GM18520 (cell line): ENCODE measurements at regions not wholly inside any gene's neighbourhood (a gene's known extent, or its start where the extent isn't known, plus 50 kb on each side); places are given as distances from the start of the nearest gene placed in this dataset.

ENCODE experiments used
- ATAC-seq: cut with Tn5 transposase; IDR thresholded peaks from one replicate; pipeline ENCODE4 v1.9.1; 2021; ENCODE audit not compliant: unreplicated experiment

GRCh38 chr6:112710710-112711109 is 363.6 kb downstream of the RFPL4B start:
- ATAC-seq, result no peak

GRCh38 chr6:112713402-112713801 is 366.3 kb downstream of the RFPL4B start:
- ATAC-seq, result no peak

DNA sequence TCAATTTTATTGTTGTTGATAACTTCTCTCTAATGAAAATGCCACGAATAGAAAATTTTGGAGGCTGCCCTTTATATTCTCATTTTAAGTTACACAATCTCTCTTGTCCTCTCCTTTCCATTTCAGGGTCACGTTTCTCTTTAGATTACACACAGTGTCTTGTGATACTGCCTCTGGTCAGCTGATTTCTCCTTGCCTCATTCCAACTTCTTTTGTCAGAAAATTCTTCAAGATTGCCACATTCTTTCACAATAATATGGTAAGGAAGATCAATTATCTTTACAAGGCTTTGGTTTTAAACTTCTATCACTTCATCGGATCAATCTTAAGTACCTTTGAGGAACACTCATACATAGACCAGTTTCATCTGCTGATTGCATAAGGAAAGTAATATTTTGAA is 370.3 kb downstream of the RFPL4B start:
- ATAC-seq, result no peak

DNA sequence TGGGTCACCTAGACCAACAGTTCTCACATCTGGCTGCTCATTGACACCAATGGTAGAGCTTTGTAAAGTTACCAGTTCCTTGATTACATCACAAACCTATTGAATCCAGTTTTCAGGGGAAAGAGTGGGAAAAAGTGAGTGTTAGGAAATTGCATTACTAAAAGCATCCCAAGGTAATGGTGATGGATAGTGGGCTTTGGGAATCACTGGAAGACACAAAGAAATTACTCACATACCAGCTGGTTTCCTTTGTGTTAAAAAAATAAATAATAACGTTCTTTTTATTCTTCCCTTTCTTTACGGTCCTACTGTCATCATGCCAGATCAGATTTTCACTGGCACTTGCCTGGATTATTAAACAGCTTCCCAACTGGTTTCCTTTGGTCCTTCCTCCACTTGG is 370.7 kb downstream of the RFPL4B start:
- no peak for ATAC-seq

DNA sequence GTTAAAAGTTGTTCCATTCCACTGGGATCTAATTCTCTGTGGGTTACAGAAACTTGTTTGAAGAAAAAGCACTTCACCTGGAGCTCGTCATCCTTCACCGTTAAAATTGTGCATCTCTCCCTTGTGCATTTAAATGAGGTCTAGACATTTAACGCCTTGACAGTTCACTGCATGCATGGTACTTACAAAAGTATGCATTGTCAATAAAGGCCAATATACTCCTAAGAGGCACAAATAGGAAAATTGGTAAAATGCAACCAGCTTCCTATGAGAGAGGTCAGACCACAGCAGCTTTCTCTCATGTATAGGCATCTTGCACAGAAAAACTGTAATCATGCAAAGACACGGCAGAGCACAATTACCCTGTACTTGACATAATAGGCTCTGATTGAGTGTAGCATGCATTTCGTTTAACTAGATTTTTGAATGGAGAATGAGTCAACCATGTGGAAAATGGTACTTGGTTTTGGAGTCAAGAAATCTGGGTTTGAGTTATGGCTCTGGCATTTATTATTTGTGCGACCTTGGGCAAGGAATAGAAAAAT is 378.5 kb downstream of the RFPL4B start:
- no peak for ATAC-seq

DNA sequence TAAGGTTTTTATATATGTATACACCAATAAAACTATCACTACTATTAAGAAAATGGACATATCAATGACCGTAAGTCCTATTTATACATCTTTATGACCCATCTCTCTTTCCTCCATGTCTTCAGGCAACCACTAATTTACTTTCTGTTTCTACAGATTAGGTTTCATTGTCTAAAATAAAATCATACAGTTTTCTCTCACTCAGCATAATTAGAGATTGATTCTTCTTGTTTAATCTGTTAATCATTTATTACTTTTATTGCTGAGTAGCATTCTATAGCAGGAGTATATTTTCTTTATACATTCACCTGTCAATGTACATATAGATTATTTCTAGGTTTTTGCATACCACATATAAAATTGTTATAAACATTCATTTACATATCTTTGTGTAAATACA is 388.0 kb downstream of the RFPL4B start:
- ATAC-seq, result no peak

- no peak for ATAC-seq
Measured at GRCh38 chr6:112739766-112740165, 392.6 kb downstream of the RFPL4B start.

GRCh38 chr6:112743323-112743722 is 396.2 kb downstream of the RFPL4B start:
- no peak for ATAC-seq

DNA sequence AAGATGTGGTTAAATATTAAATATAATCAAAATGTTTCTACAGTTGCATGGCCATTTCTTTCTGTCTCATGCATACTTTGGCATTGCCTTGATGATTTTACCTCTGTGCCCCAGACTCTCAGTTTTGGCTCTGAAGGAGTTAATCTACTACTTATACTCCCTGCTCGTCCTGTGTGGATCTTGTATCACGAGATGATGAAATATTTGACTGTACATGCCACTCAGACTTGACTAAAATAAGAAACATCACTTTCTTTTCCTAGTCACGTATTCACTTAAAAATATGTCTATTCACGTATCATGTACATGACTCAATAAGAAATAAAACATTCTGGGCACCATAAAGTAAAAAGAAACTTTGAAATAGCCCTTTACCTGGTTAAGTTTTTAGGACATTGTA is 397.7 kb downstream of the RFPL4B start:
- ATAC-seq, result no peak

GRCh38 chr6:112745765-112746164 is 398.6 kb downstream of the RFPL4B start:
- no peak for ATAC-seq

- ATAC-seq, result no peak
Measured at GRCh38 chr6:112749673-112750072, 402.5 kb downstream of the RFPL4B start.

GRCh38 chr6:112752305-112752704 is 405.2 kb downstream of the RFPL4B start:
- ATAC-seq, result no peak

GRCh38 chr6:112752791-112753190 is 405.7 kb downstream of the RFPL4B start:
- ATAC-seq, result no peak

DNA sequence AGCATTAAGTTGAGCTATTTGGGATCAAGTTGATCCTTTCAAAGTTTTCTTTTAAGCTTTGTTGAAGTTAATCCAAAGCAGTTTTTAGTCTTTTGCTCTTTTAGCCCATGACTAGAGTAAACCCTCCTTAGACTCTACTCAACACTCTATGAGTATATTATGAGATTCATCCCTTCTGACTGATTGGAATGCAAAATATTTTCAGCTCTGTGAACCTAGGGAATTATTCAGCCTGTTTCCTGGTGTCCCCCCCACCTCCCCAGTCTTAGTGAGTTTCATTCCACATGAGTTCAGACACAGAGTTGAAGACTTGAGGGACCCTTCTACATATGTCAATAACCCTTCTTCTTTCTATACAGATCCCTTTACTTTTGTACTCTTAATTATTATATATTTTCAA is 413.7 kb downstream of the RFPL4B start:
- ATAC-seq, result no peak

GRCh38 chr6:112761740-112762139 is 414.6 kb downstream of the RFPL4B start:
- no peak for ATAC-seq

DNA sequence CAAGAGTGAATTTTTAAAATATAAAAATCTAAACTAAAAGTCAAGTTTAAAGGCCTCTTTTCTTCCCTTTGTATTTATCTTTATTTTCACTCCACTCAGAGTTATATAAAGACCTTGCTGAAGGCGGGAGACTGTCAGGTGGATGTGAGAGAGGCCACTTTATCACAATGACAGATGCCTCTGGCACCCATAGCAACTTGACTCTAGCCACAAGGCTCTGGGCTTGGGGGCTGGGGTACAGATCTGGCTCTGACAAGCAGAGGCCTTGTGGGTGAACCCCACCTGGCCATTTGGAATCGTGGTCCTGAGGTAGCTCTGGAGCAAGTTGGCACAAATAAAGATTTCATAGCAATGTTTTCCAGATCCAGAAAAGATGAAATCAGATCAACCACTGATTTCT is 417.2 kb downstream of the RFPL4B start:
- ATAC-seq, result no peak

DNA sequence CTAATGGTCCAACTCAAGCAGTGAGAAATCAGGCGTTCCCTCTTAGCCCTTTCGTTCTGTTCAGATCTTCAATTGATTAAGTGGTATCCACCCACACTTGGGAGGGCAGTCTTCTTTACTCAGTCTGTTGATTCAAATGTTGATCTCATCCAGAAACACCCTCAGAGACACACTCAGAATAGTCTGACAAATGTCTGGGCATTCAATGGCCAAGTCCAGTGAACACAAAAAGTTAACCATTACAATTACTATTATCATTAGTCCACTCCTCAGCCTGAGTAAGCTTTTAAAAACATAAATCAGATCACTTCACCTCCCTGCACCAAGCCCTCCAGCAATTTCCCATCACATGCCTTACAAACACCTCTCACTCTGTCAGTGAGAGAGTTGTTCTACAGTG is 423.2 kb downstream of the RFPL4B start:
- ATAC-seq, result no peak

GRCh38 chr6:112773187-112773586 is 426.1 kb downstream of the RFPL4B start:
- no peak for ATAC-seq

DNA sequence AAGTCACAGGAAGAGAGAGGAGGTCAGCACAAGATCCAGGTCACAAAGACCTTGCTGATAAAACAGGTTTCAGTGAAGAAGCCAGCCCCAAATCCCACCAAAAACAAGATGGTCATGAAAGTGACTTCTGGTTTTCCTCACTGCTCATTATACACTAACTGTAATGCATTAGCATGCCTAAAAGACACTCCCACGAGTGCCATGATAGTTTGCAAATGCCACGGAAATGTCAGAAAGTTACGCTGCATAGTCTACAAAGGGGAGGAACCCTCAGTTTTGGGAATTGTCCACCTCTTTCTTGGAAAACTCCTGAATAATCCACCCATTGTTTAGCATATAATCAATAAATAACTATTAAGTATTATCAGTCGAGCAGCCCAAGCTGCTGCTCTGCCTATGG is 427.2 kb downstream of the RFPL4B start:
- ATAC-seq, result no peak

GRCh38 chr6:112780498-112781096 is 433.5 kb downstream of the RFPL4B start:
- peak; percentile 91 for ATAC-seq

DNA sequence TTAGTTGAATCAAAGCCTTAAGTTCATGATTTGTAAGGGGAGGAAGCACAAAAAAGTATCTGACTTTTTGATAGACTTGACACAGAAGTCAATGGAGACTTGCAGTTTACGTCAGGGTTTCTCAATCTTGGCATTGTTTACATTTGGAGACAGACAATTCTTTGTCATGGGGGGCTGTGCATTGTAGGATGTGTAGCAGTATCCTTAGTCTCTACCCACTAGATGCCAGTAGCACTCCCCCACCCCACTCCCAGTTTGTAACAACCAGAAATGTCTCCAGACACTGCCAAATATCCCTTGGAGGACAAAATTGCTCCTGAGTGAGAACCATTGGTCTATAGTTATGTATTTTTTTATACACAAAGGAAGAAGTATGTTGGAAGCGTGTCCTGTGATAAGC is 434.1 kb downstream of the RFPL4B start:
- ATAC-seq, result no peak

DNA sequence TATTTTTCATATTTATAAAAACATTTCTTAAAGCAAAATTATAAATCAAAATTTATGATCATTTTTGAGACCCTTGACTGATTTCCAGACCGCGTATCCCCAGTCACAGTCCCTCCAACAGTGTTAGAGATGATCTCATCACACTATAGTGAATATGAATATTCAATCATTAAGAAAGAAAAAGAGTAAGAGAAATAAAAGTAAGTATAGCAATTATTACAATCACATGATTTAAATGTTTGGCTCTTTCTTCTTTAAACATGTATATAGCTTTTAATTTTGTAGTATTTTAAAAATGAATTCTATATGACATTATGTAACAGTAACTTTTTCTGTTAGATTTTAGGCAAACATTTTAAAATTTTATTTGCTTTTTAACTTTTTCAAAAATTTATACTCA is 438.3 kb downstream of the RFPL4B start:
- ATAC-seq, result no peak

GRCh38 chr6:112786801-112787200 is 439.7 kb downstream of the RFPL4B start:
- ATAC-seq, result no peak
